NB4 (cell line): ENCODE measurements at regions not wholly inside any gene's neighbourhood (a gene's known extent, or its start where the extent isn't known, plus 50 kb on each side); places are given as distances from the start of the nearest gene placed in this dataset.
"Not testable (repeated sequence)": the region's sequence is repeated elsewhere in the genome, so short reads cannot be mapped to it uniquely, and the experiment has no call there.

ENCODE experiments used
- MYC ChIP-seq: IDR thresholded peaks from 2 replicates; pipeline ENCODE4 v1.6.1; 2011; ENCODE audit warnings: low read depth, low read length
- POLR2A ChIP-seq: IDR thresholded peaks from 2 replicates; pipeline ENCODE4 v1.6.1; 2011; ENCODE audit warnings: mild to moderate bottlenecking; ENCODE audit not compliant: insufficient read length; ENCODE audit errors: extremely low read depth
- TF ChIP-seq, protein P1 (sequence below): IDR thresholded peaks from one replicate; pipeline ENCODE4 v1.5.1; 2012; ENCODE audit warnings: low read depth, low read length
- TF ChIP-seq, protein P2 (sequence below): IDR thresholded peaks from 2 replicates; pipeline ENCODE4 v1.6.1; 2011; ENCODE audit warnings: low read depth, low read length

DNA sequence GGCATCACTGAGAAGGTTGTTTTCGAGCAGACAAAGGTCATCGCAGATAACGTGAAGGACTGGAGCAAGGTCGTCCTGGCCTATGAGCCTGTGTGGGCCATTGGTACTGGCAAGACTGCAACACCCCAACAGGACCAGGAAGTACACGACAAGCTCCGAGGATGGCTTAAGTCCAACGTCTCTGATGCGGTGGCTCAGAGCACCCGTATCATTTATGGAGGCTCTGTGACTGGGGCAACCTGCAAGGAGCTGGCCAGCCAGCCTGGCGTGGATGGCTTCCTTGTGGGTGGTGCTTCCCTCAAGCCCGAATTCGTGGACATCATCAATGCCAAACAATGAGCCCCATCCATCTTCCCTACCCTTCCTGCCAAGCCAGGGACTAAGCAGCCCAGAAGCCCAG lies 167.1 kb upstream of the ST6GALNAC5 start:
- TF ChIP-seq MYC, POLR2A: not testable (repeated sequence)
- TF ChIP-seq, protein P1, sequence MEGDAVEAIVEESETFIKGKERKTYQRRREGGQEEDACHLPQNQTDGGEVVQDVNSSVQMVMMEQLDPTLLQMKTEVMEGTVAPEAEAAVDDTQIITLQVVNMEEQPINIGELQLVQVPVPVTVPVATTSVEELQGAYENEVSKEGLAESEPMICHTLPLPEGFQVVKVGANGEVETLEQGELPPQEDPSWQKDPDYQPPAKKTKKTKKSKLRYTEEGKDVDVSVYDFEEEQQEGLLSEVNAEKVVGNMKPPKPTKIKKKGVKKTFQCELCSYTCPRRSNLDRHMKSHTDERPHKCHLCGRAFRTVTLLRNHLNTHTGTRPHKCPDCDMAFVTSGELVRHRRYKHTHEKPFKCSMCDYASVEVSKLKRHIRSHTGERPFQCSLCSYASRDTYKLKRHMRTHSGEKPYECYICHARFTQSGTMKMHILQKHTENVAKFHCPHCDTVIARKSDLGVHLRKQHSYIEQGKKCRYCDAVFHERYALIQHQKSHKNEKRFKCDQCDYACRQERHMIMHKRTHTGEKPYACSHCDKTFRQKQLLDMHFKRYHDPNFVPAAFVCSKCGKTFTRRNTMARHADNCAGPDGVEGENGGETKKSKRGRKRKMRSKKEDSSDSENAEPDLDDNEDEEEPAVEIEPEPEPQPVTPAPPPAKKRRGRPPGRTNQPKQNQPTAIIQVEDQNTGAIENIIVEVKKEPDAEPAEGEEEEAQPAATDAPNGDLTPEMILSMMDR: not testable (repeated sequence)
- TF ChIP-seq, protein P2, sequence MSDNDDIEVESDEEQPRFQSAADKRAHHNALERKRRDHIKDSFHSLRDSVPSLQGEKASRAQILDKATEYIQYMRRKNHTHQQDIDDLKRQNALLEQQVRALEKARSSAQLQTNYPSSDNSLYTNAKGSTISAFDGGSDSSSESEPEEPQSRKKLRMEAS: not testable (repeated sequence)
